ENCODE measurements at regions not wholly inside any gene's neighbourhood (a gene's known extent, or its start where the extent isn't known, plus 50 kb on each side); places are given as distances from the start of the nearest gene placed in this dataset.
A peak's percentile ranks its signal among the peaks of the same experiment; 100 is the strongest.

DNA sequence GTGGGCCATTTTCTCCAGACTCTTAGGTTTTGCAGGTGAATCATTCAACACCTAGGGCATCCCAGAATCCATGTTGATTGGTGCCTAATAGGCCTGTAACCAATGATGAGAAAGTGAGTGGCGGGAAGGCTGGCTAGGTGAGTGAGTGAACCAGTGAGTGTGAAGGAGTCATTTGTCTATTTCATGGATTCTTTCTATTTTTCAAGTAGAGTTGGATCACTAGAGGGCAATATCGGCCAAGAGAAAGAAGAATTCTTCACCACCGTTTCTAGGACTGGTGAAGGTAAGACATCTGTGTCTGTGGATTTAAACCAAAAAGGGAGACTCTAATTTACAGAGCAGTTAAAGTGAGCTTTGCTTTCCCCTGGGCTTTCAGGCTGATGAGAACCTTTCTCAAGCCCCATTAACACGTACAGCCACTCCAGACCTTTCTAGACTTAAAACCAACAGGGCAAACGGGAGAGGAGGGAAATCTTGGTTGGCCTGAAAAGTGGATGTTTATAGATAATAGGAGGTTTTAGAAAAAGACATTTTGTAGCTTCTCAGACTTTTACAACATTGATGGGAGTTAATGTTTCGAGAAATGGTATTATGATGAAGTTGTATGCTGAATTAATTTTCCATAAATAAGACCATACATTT, 114.3 kb upstream of the IL12B start:
- H3K4me3 ChIP-seq (ENCODE audit: low read depth, low read length) = no peak overlapping the region

DNA sequence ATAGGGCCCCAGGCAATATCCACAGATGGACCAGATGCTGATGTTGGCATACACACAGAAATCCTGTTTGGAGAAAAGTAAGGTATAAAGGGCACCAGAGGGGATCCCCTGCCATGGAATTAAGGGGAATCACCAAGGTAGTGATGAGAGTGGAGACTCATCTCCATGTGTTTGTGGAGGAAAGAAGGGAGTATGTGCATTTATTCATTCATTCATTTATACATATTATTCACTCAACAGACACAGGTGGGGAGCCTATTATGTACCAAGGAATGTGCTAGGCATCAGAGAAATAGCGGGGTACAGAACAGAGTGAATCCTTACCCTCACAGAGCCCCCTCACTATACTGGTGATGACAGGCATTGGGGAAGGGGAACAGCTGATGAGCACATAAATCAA, 116.8 kb upstream of the IL12B start:
- TF ChIP-seq, protein P1, sequence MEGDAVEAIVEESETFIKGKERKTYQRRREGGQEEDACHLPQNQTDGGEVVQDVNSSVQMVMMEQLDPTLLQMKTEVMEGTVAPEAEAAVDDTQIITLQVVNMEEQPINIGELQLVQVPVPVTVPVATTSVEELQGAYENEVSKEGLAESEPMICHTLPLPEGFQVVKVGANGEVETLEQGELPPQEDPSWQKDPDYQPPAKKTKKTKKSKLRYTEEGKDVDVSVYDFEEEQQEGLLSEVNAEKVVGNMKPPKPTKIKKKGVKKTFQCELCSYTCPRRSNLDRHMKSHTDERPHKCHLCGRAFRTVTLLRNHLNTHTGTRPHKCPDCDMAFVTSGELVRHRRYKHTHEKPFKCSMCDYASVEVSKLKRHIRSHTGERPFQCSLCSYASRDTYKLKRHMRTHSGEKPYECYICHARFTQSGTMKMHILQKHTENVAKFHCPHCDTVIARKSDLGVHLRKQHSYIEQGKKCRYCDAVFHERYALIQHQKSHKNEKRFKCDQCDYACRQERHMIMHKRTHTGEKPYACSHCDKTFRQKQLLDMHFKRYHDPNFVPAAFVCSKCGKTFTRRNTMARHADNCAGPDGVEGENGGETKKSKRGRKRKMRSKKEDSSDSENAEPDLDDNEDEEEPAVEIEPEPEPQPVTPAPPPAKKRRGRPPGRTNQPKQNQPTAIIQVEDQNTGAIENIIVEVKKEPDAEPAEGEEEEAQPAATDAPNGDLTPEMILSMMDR (IDR thresholded peaks at IDR 0.05; ENCODE audit: low read depth, low read length) = no peak
- no peak overlapping the region for H3K4me3 ChIP-seq (ENCODE audit: low read depth, low read length)

More for the DNA sequence above, 114.3 kb upstream of the IL12B start:
- TF ChIP-seq, protein P1 (IDR thresholded peaks at IDR 0.05; ENCODE audit: low read depth, low read length) = 0 out of 2 replicates have a peak, but pooled peaks have one; percentile 16

DNA sequence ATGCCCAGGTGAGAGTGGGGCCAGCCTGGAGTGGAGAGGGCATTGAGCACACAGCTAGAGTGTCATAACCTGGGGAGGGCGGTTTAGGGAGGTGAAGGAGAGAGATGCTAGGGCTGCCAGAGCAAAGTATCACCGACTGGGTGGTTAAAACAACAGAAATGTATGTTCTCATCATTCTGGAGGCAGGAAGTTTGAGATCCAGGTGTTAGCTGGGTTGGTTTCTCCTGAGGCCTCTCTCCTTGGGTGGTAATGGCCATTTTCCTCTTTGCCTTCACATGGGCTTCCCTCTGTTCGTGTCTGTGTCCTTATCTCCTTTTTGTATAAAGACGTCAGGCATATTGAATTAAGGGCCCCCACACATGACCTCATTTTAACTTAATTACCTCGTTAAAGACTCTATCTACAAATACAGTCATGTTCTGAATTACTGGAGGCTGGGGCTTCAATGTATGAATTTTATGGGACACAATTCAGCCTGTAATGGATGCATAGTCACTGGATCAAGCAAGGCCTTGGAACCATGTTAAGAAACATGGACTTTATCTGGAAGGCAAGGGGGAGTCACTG, 118.6 kb upstream of the IL12B start:
- no peak overlapping the region for H3K4me3 ChIP-seq (ENCODE audit: low read depth, low read length)
- TF ChIP-seq, protein P1 (IDR thresholded peaks at IDR 0.05; ENCODE audit: low read depth, low read length) = no peak

DNA sequence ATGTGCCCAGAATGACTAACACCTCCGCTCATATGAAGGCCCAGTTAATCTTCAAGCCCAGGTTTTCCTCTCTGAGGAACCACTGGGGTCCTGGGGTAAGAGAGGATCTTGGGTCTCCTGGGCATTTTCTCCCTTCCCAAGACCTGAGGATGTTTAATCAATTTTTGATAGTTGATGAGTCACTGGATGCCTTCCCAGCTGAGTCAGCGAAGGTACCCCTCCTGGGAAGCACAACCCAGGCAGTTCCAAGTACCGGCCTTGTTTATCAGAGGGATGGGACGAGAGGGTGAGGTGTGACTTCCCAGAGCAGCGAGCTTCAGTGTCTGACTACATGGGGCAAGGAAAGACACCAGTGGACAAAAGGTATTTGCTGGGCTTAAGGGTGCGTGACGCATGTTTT, 119.6 kb upstream of the IL12B start:
- TF ChIP-seq, protein P1 (IDR thresholded peaks at IDR 0.05; ENCODE audit: low read depth, low read length) = no peak

DNA sequence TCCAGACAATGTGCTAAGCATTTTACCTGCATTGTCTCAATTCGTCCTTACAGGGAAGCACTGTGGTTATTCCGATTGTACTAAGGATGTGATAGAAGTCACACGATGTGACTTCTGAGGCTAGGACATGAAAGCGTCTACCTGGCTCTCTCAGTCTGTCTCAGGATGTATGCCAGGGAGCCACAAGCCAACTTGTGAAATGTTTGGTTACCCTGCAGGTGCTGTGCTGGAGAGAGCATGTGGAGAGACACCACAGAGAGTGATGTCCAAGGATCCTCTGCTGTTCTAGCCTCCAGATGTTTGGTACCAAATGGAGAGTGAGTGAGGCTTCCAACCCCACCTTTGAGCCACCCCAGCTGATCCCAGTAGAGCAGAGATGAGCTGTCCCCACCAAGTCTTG, 120.1 kb upstream of the IL12B start:
- H3K4me3 ChIP-seq (ENCODE audit: low read depth, low read length) = no peak overlapping the region
- TF ChIP-seq, protein P1 (IDR thresholded peaks at IDR 0.05; ENCODE audit: low read depth, low read length) = no peak

More for the DNA sequence above, 119.6 kb upstream of the IL12B start:
- no peak overlapping the region for H3K4me3 ChIP-seq (ENCODE audit: low read depth, low read length)

DNA sequence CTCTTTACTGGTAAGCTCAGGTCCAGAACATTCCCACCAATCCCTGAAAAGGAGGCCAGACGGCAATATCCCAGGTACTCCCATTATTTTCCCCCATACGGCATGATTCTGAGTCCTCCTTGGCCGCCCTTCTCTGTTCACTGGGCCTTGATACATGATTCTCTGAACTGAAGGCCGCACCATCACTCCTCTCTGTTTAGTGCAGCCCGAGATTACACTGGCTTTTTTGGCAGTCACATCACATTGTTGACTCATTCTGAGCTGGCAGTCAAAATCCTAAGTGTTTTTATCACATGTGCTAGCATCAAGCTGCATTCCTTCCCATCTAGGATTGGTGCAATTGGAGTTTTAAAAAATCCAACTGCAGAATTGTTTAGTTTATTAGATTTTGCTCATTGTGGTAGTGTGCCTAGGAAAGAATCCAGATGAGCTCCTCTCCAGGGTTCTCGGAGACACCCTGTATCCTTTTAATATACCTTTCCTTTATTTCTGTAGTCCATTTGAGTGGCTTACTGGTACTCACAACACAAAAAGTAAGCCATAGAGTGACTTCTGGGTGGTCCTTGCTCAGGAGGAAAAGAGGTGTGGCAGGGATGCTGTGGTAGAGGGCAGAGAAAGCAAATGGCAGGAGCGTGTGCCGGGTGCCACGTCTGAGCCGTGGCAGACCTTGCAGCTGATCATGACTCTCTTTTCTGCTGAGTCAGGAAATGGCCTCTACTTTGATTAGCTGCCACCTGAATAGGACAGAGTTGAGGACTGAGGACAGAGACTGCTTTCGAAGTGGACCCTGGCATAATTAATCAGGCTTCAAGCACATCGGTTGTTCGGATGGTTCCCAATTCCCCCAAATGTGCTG, 121.1 kb upstream of the IL12B start:
- no peak overlapping the region for H3K4me3 ChIP-seq (ENCODE audit: low read depth, low read length)
- TF ChIP-seq, protein P1 (IDR thresholded peaks at IDR 0.05; ENCODE audit: low read depth, low read length) = no peak
